ENCODE measurements at regions not wholly inside any gene's neighbourhood (a gene's known extent, or its start where the extent isn't known, plus 50 kb on each side); places are given as distances from the start of the nearest gene placed in this dataset.

- TF ChIP-seq CTCF (IDR thresholded peaks at IDR 0.05) (no peak), POLR2A (IDR thresholded peaks at IDR 0.05) (no peak)
Measured at GRCh38 chr1:164177118-164177517, 381.9 kb upstream of the PBX1 start.

Measured in testis (tissue), 2 donors.